Trophoblast cell (in vitro differentiated cells and primary cell): ENCODE measurements at regions not wholly inside any gene's neighbourhood (a gene's known extent, or its start where the extent isn't known, plus 50 kb on each side); places are given as distances from the start of the nearest gene placed in this dataset.

Experiments
- DNase-seq, 2 donors: peaks; one replicate each; pipeline ENCODE4 v3.0.0-alpha.2; 2016
- H2AFZ ChIP-seq: 2 replicates; pipeline ENCODE4 v1.6.1; 2013; ENCODE audit warnings: low read length, moderate library complexity, mild to moderate bottlenecking; ENCODE audit not compliant: insufficient read depth, poor library complexity
- H2AK5ac ChIP-seq: 2 replicates; pipeline ENCODE4 v1.6.1; 2013; ENCODE audit warnings: mild to moderate bottlenecking, low read length
- H2BK120ac ChIP-seq: 2 replicates; pipeline ENCODE4 v1.6.1; 2013; ENCODE audit warnings: low read length, mild to moderate bottlenecking, moderate library complexity; ENCODE audit not compliant: insufficient read depth, poor library complexity
- H2BK12ac ChIP-seq: 2 replicates; pipeline ENCODE4 v1.6.1; 2013; ENCODE audit warnings: mild to moderate bottlenecking, low read length, moderate library complexity
- H2BK5ac ChIP-seq: 2 replicates; pipeline ENCODE4 v1.6.1; 2013; ENCODE audit warnings: low read length, low read depth, moderate library complexity, mild to moderate bottlenecking; ENCODE audit not compliant: poor library complexity
- H3K14ac ChIP-seq: 2 replicates; pipeline ENCODE4 v1.6.1; 2013; ENCODE audit warnings: mild to moderate bottlenecking, low read length
- H3K18ac ChIP-seq: 2 replicates; pipeline ENCODE4 v1.6.1; 2013; ENCODE audit warnings: mild to moderate bottlenecking, low read length
- H3K23ac ChIP-seq: 2 replicates; pipeline ENCODE4 v1.6.1; 2013; ENCODE audit warnings: low read length
- H3K27ac ChIP-seq: 2 replicates; pipeline ENCODE4 v1.5.1; 2013; ENCODE audit warnings: low read depth, mild to moderate bottlenecking, inconsistent platforms, low read length, moderate library complexity
- H3K27me3 ChIP-seq: 2 replicates; pipeline ENCODE4 v1.6.1; 2013; ENCODE audit warnings: inconsistent platforms, mild to moderate bottlenecking, low read length, moderate library complexity; ENCODE audit not compliant: insufficient read depth
- H3K36me3 ChIP-seq, 2 experiments: 1 replicate in 1 of 2; 2 replicates in 1 of 2; pipeline ENCODE4 v1.6.1; 2013; ENCODE audit warnings: low read length in 2 of 2, mild to moderate bottlenecking in 2 of 2, moderate library complexity in 1 of 2; ENCODE audit not compliant: insufficient read depth in 2 of 2, control insufficient read depth in 1 of 2
- H3K4ac ChIP-seq: 2 replicates; pipeline ENCODE4 v1.6.1; 2013; ENCODE audit warnings: low read depth, mild to moderate bottlenecking, low read length, moderate library complexity
- H3K4me1 ChIP-seq, 2 experiments: 1 replicate in 1 of 2; 2 replicates in 1 of 2; pipeline ENCODE4 v1.6.1; 2013; ENCODE audit warnings: low read length in 2 of 2, mild to moderate bottlenecking in 2 of 2, moderate library complexity in 1 of 2; ENCODE audit not compliant: insufficient read depth in 2 of 2, control insufficient read depth in 1 of 2
- H3K4me2 ChIP-seq: 2 replicates; pipeline ENCODE4 v1.6.1; 2013; ENCODE audit warnings: inconsistent platforms, mild to moderate bottlenecking, low read length, moderate library complexity
- H3K4me3 ChIP-seq: 2 replicates; pipeline ENCODE4 v1.5.1; 2013; ENCODE audit warnings: mild to moderate bottlenecking, low read depth, low read length, inconsistent platforms
- H3K79me1 ChIP-seq: one replicate; pipeline ENCODE4 v1.6.1; 2013; ENCODE audit warnings: low read length
- H3K79me2 ChIP-seq: 2 replicates; pipeline ENCODE4 v1.6.1; 2013; ENCODE audit warnings: low read length, mild to moderate bottlenecking; ENCODE audit not compliant: control insufficient read depth, insufficient read depth, poor library complexity
- H3K9ac ChIP-seq: 2 replicates; pipeline ENCODE4 v1.6.1; 2013; ENCODE audit warnings: mild to moderate bottlenecking, low read length
- H3K9me3 ChIP-seq: 2 replicates; pipeline ENCODE4 v1.6.1; 2013; ENCODE audit warnings: low read depth, mild to moderate bottlenecking, control low read depth, inconsistent platforms, low read length; ENCODE audit not compliant: insufficient read depth
- H4K12ac ChIP-seq: 2 replicates; pipeline ENCODE4 v1.6.1; 2013; ENCODE audit warnings: low read depth, mild to moderate bottlenecking, low read length, moderate library complexity
- H4K8ac ChIP-seq: 2 replicates; pipeline ENCODE4 v1.6.1; 2013; ENCODE audit warnings: low read depth, mild to moderate bottlenecking, low read length, moderate library complexity
- H4K91ac ChIP-seq: one replicate; pipeline ENCODE4 v1.6.1; 2013; ENCODE audit warnings: low read depth, mild to moderate bottlenecking, low read length, moderate library complexity
- WGBS: extraction: QIAGEN DNeasy Blood & Tissue Kit; methylation state at CpG from one replicate; pipeline ENCODE4 v1.1.7; 2013; ENCODE audit warnings: missing lambda C conversion rate; ENCODE audit not compliant: insufficient read length, insufficient coverage; ENCODE audit errors: extremely low coverage; 5-methylcytosine and 5-hydroxymethylcytosine counted together

DNA sequence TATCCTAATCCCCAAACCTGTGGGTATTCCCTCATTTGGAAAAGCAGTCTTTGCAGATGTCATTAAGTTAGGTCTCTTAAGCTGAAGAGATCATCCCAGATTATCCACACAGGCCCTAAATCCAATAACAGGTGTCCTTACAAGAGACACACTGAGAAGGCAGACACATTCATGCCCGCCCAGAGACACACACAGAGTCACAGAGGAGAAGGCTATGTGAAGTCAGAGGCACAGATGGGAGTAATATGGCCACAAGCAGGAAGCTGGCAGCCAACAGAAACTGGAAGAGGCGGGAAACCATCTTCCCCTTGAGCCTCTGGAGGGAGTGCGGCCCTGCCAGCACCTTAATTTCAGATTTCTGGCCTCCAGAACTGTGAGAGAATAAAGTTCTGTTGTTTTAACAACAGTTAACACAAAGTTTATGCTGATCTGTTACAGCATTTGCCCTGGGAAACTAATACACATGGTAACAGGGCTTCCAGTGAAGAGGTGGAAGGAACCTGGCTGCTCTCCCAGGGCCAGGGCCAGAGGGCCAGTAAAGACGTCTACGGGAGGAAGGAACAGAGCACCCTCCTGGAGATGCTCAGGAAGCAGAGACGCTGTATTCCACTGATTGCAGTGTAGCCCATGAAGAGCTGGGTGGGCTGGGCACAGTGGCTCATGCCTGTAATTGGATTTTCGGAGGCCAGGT lies 217.5 kb downstream of the GLI2 start:
- no peak overlapping the region for H4K91ac ChIP-seq
- no peak overlapping the region for H3K9ac ChIP-seq
- WGBS, result no CpG with 5 or more reads among the region's 7 CpGs
- no peak overlapping the region for H3K4me2 ChIP-seq
- H3K14ac ChIP-seq, result no peak overlapping the region
- H3K4ac ChIP-seq, result no peak overlapping the region
- H3K18ac ChIP-seq, result no peak overlapping the region
- no peak overlapping the region for H3K23ac ChIP-seq
- no peak overlapping the region for H2BK5ac ChIP-seq
- H3K4me3 ChIP-seq, result no peak overlapping the region
- H2BK12ac ChIP-seq, result no peak overlapping the region
- no peak overlapping the region for H4K8ac ChIP-seq
- DNase-seq, result no peak
- no peaks in the 10 kb centered on the region for H3K79me1 ChIP-seq
- H3K36me3 ChIP-seq, result no peaks in the 10 kb centered on the region
- no peak overlapping the region for H2AK5ac ChIP-seq
- no peaks in the 10 kb centered on the region for H3K4me1 ChIP-seq
- no peak overlapping the region for H2BK120ac ChIP-seq
- H3K27me3 ChIP-seq, result no peaks in the 10 kb centered on the region
- H3K9me3 ChIP-seq, result no peaks in the 10 kb centered on the region
- no peak overlapping the region for H2AFZ ChIP-seq
- no peak overlapping the region for H4K12ac ChIP-seq
- H3K79me2 ChIP-seq, result no peaks in the 10 kb centered on the region
- no peak overlapping the region for H3K27ac ChIP-seq

DNA sequence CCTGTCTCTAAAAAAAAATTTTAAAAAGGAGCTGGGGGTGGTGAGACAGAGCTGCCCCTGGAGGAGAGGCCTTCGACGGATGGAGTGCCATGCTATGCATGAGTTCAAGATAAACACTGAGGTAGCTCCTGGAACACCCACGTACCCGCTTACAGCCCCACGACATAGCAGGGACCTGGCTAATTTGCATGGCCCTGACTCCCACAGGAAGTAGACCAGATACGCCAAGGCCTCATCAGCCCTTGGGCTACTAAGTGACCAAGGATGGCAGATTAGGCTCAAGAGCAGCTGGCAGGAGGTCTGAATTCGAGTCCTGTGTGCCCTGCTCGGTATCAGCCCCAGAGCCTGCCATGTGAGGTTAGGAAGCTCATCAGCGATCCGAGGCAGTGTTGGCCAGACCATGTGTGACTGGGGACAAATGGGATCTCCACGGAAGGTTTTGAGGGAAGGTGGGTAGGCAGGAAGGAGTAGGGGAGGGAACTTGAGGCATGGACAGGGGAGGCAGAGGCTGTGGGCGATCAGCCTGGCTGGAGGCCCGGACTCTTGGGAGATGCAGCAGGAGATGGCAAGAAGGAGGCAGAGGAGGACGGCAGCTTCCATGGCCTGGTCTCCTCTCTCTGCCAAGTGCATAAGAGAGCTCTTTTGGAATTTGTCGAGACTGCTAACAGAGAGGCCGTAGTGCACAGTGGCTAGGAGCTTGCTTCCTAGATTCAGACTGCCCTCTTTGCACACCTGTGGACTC lies 218.3 kb downstream of the GLI2 start:
- no peaks in the 10 kb centered on the region for H3K27me3 ChIP-seq
- no peak overlapping the region for H3K27ac ChIP-seq
- no peak overlapping the region for H3K4me2 ChIP-seq
- H3K9me3 ChIP-seq, result no peaks in the 10 kb centered on the region
- no peak overlapping the region for H3K18ac ChIP-seq
- no peaks in the 10 kb centered on the region for H3K36me3 ChIP-seq
- H4K91ac ChIP-seq, result no peak overlapping the region
- H2BK12ac ChIP-seq, result no peak overlapping the region
- no peak overlapping the region for H2AK5ac ChIP-seq
- no peak overlapping the region for H3K4ac ChIP-seq
- no peak overlapping the region for H2BK120ac ChIP-seq
- H2AFZ ChIP-seq, result no peak overlapping the region
- no peak overlapping the region for H3K9ac ChIP-seq
- WGBS, result no CpG with 5 or more reads among the region's 16 CpGs
- no peaks in the 10 kb centered on the region for H3K79me2 ChIP-seq
- H3K14ac ChIP-seq, result no peak overlapping the region
- H4K12ac ChIP-seq, result no peak overlapping the region
- H3K4me3 ChIP-seq, result no peak overlapping the region
- no peaks in the 10 kb centered on the region for H3K4me1 ChIP-seq
- H3K79me1 ChIP-seq, result no peaks in the 10 kb centered on the region
- DNase-seq, result no peak
- H3K23ac ChIP-seq, result no peak overlapping the region
- no peak overlapping the region for H4K8ac ChIP-seq
- H2BK5ac ChIP-seq, result no peak overlapping the region

DNA sequence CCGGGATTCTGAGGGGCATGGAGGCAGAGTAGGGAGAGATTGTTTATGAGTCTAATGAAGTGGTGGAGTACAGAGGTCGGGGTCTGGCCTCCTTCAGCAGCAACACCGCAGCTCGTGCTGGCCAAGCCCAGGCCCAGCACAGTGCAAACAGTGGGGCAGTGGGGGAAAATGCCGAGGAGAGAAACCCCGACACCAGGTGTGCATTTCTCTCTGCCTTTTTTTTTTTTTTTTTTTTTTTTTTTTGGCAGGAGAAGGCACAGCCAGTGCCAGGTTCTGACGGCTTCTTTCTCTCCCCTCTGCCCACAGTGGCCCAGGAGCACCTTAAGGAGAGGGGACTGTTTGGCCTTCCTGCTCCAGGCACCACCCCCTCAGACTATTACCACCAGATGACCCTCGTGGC lies 219.3 kb downstream of the GLI2 start:
- Histone ChIP-seq H4K91ac (no peak overlapping the region), H3K27ac (no peak overlapping the region), H3K79me1 (no peaks in the 10 kb centered on the region), H2BK12ac (no peak overlapping the region), H3K4me3 (no peak overlapping the region), H2AFZ (no peak overlapping the region), H4K8ac (no peak overlapping the region), H2BK5ac (no peak overlapping the region), H3K4ac (no peak overlapping the region), H3K23ac (no peak overlapping the region), H3K4me2 (no peak overlapping the region), H3K27me3 (no peaks in the 10 kb centered on the region), H2BK120ac (no peak overlapping the region), H3K14ac (no peak overlapping the region), H3K9ac (no peak overlapping the region), H3K9me3 (no peaks in the 10 kb centered on the region), H3K36me3 (no peaks in the 10 kb centered on the region), H3K79me2 (no peaks in the 10 kb centered on the region), H3K4me1 (no peaks in the 10 kb centered on the region), H2AK5ac (no peak overlapping the region), H4K12ac (no peak overlapping the region), H3K18ac (no peak overlapping the region)
- DNase-seq, result no peak
- WGBS, result no CpG with 5 or more reads among the region's 8 CpGs

DNA sequence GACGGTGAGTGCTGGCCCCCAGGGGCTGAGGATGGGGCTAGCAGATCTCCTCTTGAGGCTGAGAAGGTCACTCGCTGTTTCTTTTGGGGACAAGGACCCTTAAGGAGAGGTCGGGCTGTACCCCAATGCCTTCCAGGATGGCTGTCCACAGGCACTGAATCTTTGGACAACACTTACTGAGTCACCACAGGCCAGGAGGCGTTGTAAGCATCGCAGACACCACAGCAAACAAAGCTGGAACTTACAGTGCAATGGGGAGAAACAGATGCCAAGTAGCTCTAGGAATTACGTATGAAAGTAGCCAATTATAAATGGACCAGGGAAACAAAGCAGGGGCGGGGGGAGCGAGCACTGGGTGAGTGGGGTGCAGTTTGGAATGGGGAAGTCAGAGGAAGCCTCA lies 219.8 kb downstream of the GLI2 start:
- no peak overlapping the region for H4K8ac ChIP-seq
- H2AK5ac ChIP-seq, result no peak overlapping the region
- no peak overlapping the region for H3K4me3 ChIP-seq
- H2BK120ac ChIP-seq, result no peak overlapping the region
- H2AFZ ChIP-seq, result no peak overlapping the region
- H4K91ac ChIP-seq, result no peak overlapping the region
- H3K79me2 ChIP-seq, result no peaks in the 10 kb centered on the region
- no peak overlapping the region for H2BK12ac ChIP-seq
- H3K23ac ChIP-seq, result no peak overlapping the region
- no peak for DNase-seq
- H3K9ac ChIP-seq, result no peak overlapping the region
- H3K36me3 ChIP-seq, result no peaks in the 10 kb centered on the region
- no peak overlapping the region for H3K14ac ChIP-seq
- WGBS, result no CpG with 5 or more reads among the region's 8 CpGs
- H3K27me3 ChIP-seq, result no peaks in the 10 kb centered on the region
- H3K4ac ChIP-seq, result no peak overlapping the region
- H4K12ac ChIP-seq, result no peak overlapping the region
- no peak overlapping the region for H2BK5ac ChIP-seq
- no peak overlapping the region for H3K18ac ChIP-seq
- no peak overlapping the region for H3K4me2 ChIP-seq
- no peaks in the 10 kb centered on the region for H3K79me1 ChIP-seq
- H3K27ac ChIP-seq, result no peak overlapping the region
- H3K9me3 ChIP-seq, result no peaks in the 10 kb centered on the region
- H3K4me1 ChIP-seq, result no peaks in the 10 kb centered on the region
